Naive thymus-derived CD4-positive, alpha-beta T cell (primary cell): ENCODE measurements at regions not wholly inside any gene's neighbourhood (a gene's known extent, or its start where the extent isn't known, plus 50 kb on each side); places are given as distances from the start of the nearest gene placed in this dataset.

Experiments used
- ATAC-seq: fragments of 150-1000 bp; cut with Tn5 transposase; 2 replicates; pipeline ENCODE4 v1.10.0; 2021; ENCODE audit warnings: mild to moderate bottlenecking, moderate library complexity
- CTCF ChIA-PET: fragments of 350-600 bp; sonication (Branson Sonifier 250); formaldehyde crosslinking; loops from one replicate; lab custom pipeline; 2021; ENCODE audit warnings: antibody characterized with exemption; lab: Charles Lee
- POLR2A ChIA-PET: fragments of 350-600 bp; sonication (Branson Sonifier 250); formaldehyde crosslinking; loops from one replicate; lab custom pipeline; 2021; ENCODE audit warnings: antibody characterized with exemption, inconsistent platforms; lab: Charles Lee
- DNase-seq, 9 donors: peaks; one replicate each; pipeline versions ENCODE4 v3.0.0 to v3.0.0-alpha.2; 2020 to 2022; ENCODE audit warnings: mixed read lengths in 1 of 9
- H3K27ac ChIP-seq: one replicate; pipeline ENCODE4 v1.7.0; 2013; ENCODE audit warnings: mild to moderate bottlenecking, low read depth, low read length, moderate library complexity
- H3K27me3 ChIP-seq, 2 donors: one replicate each; pipeline ENCODE4 v1.7.0; 2013; ENCODE audit warnings: low read length in 2 of 2, mild to moderate bottlenecking in 2 of 2, moderate library complexity in 2 of 2; ENCODE audit not compliant: control insufficient read depth in 2 of 2, insufficient read depth in 2 of 2
- H3K36me3 ChIP-seq, 3 experiments: 1 replicate in 2 of 3; 2 replicates in 1 of 3; pipeline ENCODE4 v1.7.0; 2013; ENCODE audit warnings: low read length in 3 of 3, mild to moderate bottlenecking in 3 of 3, moderate library complexity in 1 of 3; ENCODE audit not compliant: insufficient read depth in 3 of 3, control insufficient read depth in 2 of 3
- H3K4me1 ChIP-seq, 2 donors: one replicate each; pipeline ENCODE4 v1.7.0; 2013; ENCODE audit warnings: low read length in 2 of 2, mild to moderate bottlenecking in 2 of 2, moderate library complexity in 1 of 2; ENCODE audit not compliant: control insufficient read depth in 2 of 2, insufficient read depth in 2 of 2
- H3K4me3 ChIP-seq: 2 replicates; pipeline ENCODE4 v1.7.0; 2013; ENCODE audit warnings: mild to moderate bottlenecking, low read length
- H3K9me3 ChIP-seq, 3 experiments: 1 replicate in 2 of 3; 2 replicates in 1 of 3; pipeline ENCODE4 v1.7.0; 2013; ENCODE audit warnings: low read length in 3 of 3; ENCODE audit not compliant: control insufficient read depth in 2 of 3
- H3K27ac Mint-ChIP-seq, 9 donors: one replicate each; pipeline ENCODE4 v1.8.0; 2020 to 2022; ENCODE audit warnings: mixed read lengths in 9 of 9, mild to moderate bottlenecking in 8 of 9, moderate library complexity in 5 of 9, inconsistent platforms in 2 of 9
- H3K27me3 Mint-ChIP-seq, 5 donors: one replicate each; pipeline ENCODE4 v1.8.0; 2021 to 2022; ENCODE audit warnings: mixed read lengths in 5 of 5, mild to moderate bottlenecking in 1 of 5
- H3K36me3 Mint-ChIP-seq, 5 donors: one replicate each; pipeline ENCODE4 v1.8.0; 2020 to 2022; ENCODE audit warnings: mixed read lengths in 5 of 5, mild to moderate bottlenecking in 3 of 5, inconsistent platforms in 1 of 5
- H3K4me1 Mint-ChIP-seq, 7 donors: one replicate each; pipeline ENCODE4 v1.8.0; 2020 to 2022; ENCODE audit warnings: mixed read lengths in 7 of 7, mild to moderate bottlenecking in 3 of 7, inconsistent platforms in 1 of 7
- H3K4me3 Mint-ChIP-seq, 10 donors: one replicate each; pipeline ENCODE4 v1.8.0; 2020 to 2022; ENCODE audit warnings: mild to moderate bottlenecking in 10 of 10, mixed read lengths in 10 of 10, moderate library complexity in 6 of 10, inconsistent platforms in 2 of 10
- H3K9me3 Mint-ChIP-seq, 11 donors: one replicate each; pipeline ENCODE4 v1.8.0; 2020 to 2022; ENCODE audit warnings: mixed read lengths in 11 of 11, mild to moderate bottlenecking in 4 of 11, inconsistent platforms in 1 of 11, moderate library complexity in 1 of 11
- intact Hi-C, 2 donors: fragments of 100-400 bp; cut with micrococcal nuclease; formaldehyde crosslinking; loops; one replicate each; pipeline ENCODE4 v1.15.1; 2023

DNA sequence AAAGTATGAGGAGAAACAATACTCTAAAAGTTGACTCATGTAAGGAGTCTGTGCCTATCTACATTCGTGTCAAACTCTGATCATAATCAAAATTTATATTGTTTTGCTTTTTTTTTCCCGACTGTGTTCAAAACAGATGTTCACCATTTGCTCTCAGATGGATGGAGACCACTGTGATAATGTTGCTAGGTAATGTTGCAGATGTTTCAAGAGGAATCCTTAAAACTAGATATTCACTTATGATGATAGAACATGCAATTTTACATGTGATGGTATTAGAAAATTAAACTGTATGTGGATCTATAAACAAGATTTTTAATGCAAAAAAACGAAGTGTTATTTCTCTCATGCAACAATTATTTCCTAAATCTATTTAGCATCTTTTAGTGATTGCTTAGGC lies 1080.1 kb downstream of the REEP3 start:
- ChIA-PET CTCF (no interaction called here), POLR2A (no interaction called here)
- intact Hi-C loops = no loop called here
- Histone ChIP-seq H3K36me3 (no peaks in the 10 kb centered on the region), H3K4me1 (no peaks in the 10 kb centered on the region), H3K27me3 (no peaks in the 10 kb centered on the region), H3K4me3 (no peak overlapping the region), H3K9me3 (no peaks in the 10 kb centered on the region), H3K27ac (no peak overlapping the region)
- Mint-ChIP-seq H3K4me3 (no peak overlapping the region), H3K9me3 (peaks cover 0 to 14% (median 0%) of the 10 kb centered on the region in 11 donors), H3K27ac (no peak overlapping the region), H3K4me1 (no peaks in the 10 kb centered on the region), H3K27me3 (no peaks in the 10 kb centered on the region), H3K36me3 (no peaks in the 10 kb centered on the region)
- no peak for DNase-seq
- ATAC-seq = no peak

DNA sequence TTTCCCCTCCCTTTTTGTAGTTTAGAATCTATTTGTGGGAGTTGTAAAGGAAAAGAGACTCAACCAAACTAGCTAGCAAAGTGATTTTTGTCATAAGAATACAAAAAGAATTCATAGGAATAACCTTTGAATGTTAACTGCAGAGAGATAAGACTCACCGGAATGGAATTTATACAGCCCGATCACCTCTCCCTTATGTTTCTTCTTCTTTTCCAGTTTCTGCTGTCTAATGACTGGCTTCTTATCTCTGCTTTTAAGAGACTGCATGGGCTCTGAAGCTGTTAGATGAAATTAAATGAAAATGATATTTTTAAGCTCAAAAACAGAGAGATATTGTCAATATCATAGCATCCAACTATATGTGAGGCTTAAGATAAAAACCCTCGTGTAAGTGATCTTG lies 1095.9 kb downstream of the REEP3 start:
- peaks cover 0 to 15% (median 0%) of the 10 kb centered on the region in 11 donors for H3K9me3 Mint-ChIP-seq
- no peak overlapping the region for H3K27ac Mint-ChIP-seq
- DNase-seq (no peak), ATAC-seq (no peak)
- Histone ChIP-seq H3K9me3 (no peaks in the 10 kb centered on the region), H3K27ac (no peak overlapping the region), H3K4me1 (no peaks in the 10 kb centered on the region), H3K4me3 (no peak overlapping the region), H3K27me3 (no peaks in the 10 kb centered on the region), H3K36me3 (no peaks in the 10 kb centered on the region)
- POLR2A ChIA-PET = no interaction called here
- no peak overlapping the region for H3K4me3 Mint-ChIP-seq
- intact Hi-C loops = no loop called here
- no peaks in the 10 kb centered on the region for H3K36me3 Mint-ChIP-seq
- no peaks in the 10 kb centered on the region for H3K27me3 Mint-ChIP-seq
- no peaks in the 10 kb centered on the region for H3K4me1 Mint-ChIP-seq
- CTCF ChIA-PET = no interaction called here

DNA sequence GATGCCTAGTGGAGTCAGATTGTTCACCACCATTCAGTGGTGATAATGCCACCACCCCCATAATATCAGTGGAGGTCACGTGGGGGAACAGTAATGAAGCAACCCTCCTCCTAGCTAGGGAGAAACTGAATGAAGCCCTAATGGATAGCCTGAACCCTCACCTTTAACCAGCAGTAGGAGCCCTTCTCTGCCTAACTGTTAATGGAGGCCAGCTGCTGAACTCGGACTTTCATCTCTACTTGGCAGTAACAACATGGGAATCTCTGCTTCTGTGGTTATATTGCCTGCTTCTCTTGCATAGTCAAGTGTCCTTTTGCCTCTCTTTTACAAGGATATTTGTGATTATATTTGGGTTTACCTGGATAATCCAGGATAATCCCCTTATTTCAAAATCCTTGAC lies 1097.9 kb downstream of the REEP3 start:
- DNase-seq (no peak), ATAC-seq (no peak)
- POLR2A ChIA-PET = no interaction called here
- H3K9me3 ChIP-seq = no peaks in the 10 kb centered on the region
- intact Hi-C loops = no loop called here
- H3K9me3 Mint-ChIP-seq = peaks cover 0 to 15% (median 0%) of the 10 kb centered on the region in 11 donors
- no peak overlapping the region for H3K27ac ChIP-seq
- H3K27me3 Mint-ChIP-seq = no peaks in the 10 kb centered on the region
- no peaks in the 10 kb centered on the region for H3K4me1 Mint-ChIP-seq
- no peak overlapping the region for H3K27ac Mint-ChIP-seq
- no peaks in the 10 kb centered on the region for H3K27me3 ChIP-seq
- no peaks in the 10 kb centered on the region for H3K36me3 Mint-ChIP-seq
- CTCF ChIA-PET = no interaction called here
- no peak overlapping the region for H3K4me3 ChIP-seq
- H3K4me3 Mint-ChIP-seq = no peak overlapping the region
- H3K36me3 ChIP-seq = no peaks in the 10 kb centered on the region
- H3K4me1 ChIP-seq = no peaks in the 10 kb centered on the region

DNA sequence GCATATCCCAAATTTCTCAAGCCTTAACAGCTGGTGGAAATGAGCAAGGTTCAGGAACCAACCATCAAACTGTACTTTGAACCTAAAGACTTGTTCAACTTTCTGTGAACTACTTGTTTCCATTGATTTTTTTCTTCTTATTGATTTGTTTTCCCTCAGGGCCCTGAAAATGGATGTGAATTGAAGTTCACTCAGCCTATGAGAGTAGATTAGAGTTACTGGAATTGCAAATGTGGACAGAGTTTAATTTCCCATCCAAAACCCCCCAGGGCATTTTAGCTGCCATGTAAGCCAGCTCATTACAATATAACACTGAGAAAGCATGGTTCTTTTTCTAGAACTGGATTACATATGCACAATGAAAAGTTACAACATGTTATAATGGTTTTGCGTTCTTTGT lies 1105.7 kb downstream of the REEP3 start:
- POLR2A ChIA-PET = no interaction called here
- CTCF ChIA-PET = no interaction called here
- intact Hi-C loops = no loop called here

DNA sequence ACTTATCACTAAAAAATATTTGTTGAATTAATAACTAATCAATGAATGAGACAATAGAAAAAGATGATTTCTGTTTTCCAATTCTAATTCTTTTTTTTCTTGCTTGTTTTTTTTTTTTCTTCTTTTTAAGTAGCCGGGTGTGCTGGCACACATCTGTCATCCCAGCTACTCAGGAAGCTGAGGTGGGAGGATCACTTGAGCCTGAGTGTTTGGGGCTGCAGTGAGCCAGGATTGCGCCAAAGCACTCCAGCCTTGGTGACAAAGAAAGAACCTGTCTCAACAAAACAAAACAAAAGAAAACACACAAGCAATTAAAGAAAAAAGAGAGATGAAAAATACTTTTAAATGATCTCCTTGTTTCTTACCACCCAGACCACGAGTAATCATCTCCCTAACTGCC lies 1109.3 kb downstream of the REEP3 start:
- Mint-ChIP-seq H3K4me1 (no peaks in the 10 kb centered on the region), H3K36me3 (no peaks in the 10 kb centered on the region), H3K9me3 (peaks cover 0 to 23% (median 3%) of the 10 kb centered on the region in 11 donors), H3K4me3 (no peak overlapping the region), H3K27ac (no peak overlapping the region), H3K27me3 (no peaks in the 10 kb centered on the region)
- no peak overlapping the region for H3K4me3 ChIP-seq
- H3K27me3 ChIP-seq = no peaks in the 10 kb centered on the region
- no peak for DNase-seq
- ChIA-PET POLR2A (no interaction called here), CTCF (no interaction called here)
- no peaks in the 10 kb centered on the region for H3K4me1 ChIP-seq
- no peak overlapping the region for H3K27ac ChIP-seq
- intact Hi-C loops = no loop called here
- no peaks in the 10 kb centered on the region for H3K36me3 ChIP-seq
- ATAC-seq = no peak
- H3K9me3 ChIP-seq = no peaks in the 10 kb centered on the region

More for the DNA sequence above, 1105.7 kb downstream of the REEP3 start:
- no peak for DNase-seq
- H3K27ac ChIP-seq = no peak overlapping the region
- no peak for ATAC-seq
- H3K4me3 ChIP-seq = no peak overlapping the region
- H3K4me1 ChIP-seq = no peaks in the 10 kb centered on the region
- H3K9me3 ChIP-seq = no peaks in the 10 kb centered on the region
- Mint-ChIP-seq H3K27me3 (no peaks in the 10 kb centered on the region), H3K4me3 (no peak overlapping the region), H3K27ac (no peak overlapping the region), H3K4me1 (no peaks in the 10 kb centered on the region), H3K36me3 (no peaks in the 10 kb centered on the region), H3K9me3 (peaks cover 0 to 23% (median 3%) of the 10 kb centered on the region in 11 donors)
- H3K27me3 ChIP-seq = no peaks in the 10 kb centered on the region
- no peaks in the 10 kb centered on the region for H3K36me3 ChIP-seq

DNA sequence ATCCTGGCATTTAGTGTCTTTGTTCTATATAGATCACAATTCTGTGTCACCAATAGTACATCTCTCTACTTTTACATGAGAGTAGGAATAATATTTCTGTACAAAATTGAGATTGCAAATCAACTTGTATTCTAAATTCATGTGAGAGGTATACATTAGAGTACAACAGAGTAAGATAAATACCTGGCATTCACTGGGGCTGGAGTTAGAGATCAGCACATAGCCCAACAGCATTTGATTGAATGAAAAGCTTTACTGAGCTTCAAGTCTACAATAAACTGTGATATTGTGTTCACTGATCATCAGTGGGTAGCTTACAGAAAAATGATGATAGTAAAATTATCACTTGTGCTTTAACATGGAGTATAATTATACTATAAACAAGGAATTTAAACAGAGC lies 1114.7 kb downstream of the REEP3 start:
- ChIA-PET POLR2A (no interaction called here), CTCF (interaction anchor here (0.7 kb wide), 1 partner anchor 316 kb away, joined by 4 read pairs; no protein-coding TSS in a partner anchor)
- H3K4me1 ChIP-seq = no peaks in the 10 kb centered on the region
- H3K36me3 ChIP-seq = no peaks in the 10 kb centered on the region
- H3K4me3 Mint-ChIP-seq = no peak overlapping the region
- H3K9me3 ChIP-seq = no peaks in the 10 kb centered on the region
- no peak overlapping the region for H3K27ac ChIP-seq
- peaks cover 0 to 9% (median 0%) of the 10 kb centered on the region in 11 donors for H3K9me3 Mint-ChIP-seq
- ATAC-seq (no peak), DNase-seq (no peak)
- no peaks in the 10 kb centered on the region for H3K36me3 Mint-ChIP-seq
- no peaks in the 10 kb centered on the region for H3K27me3 ChIP-seq
- H3K27me3 Mint-ChIP-seq = no peaks in the 10 kb centered on the region
- H3K27ac Mint-ChIP-seq = no peak overlapping the region
- H3K4me1 Mint-ChIP-seq = no peaks in the 10 kb centered on the region
- intact Hi-C loops = no loop called here
- no peak overlapping the region for H3K4me3 ChIP-seq

DNA sequence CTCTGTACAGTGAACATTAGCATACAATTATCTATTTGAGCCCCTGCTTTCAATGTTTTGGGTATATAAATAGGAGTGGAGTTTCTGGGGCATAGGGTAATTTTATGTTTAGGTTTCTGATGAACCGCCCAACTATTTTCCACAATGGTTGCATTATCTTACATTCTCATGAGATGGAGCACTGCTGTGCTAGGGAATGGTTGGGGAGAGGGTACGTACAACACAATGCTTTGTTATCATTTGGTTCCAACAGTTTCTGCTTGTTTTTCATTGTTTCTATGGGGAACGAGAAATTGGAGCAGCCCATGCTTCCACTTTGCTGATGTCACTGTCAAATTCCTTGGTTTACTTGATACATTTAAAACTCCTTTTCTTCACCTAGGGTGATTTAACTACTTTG lies 1115.3 kb downstream of the REEP3 start:
- ChIA-PET POLR2A (no interaction called here), CTCF (no interaction called here)
- Histone ChIP-seq H3K36me3 (no peaks in the 10 kb centered on the region), H3K9me3 (no peaks in the 10 kb centered on the region), H3K27me3 (no peaks in the 10 kb centered on the region), H3K27ac (no peak overlapping the region), H3K4me3 (no peak overlapping the region), H3K4me1 (no peaks in the 10 kb centered on the region)
- no peak for DNase-seq
- H3K4me1 Mint-ChIP-seq = no peaks in the 10 kb centered on the region
- no peaks in the 10 kb centered on the region for H3K36me3 Mint-ChIP-seq
- intact Hi-C loops = no loop called here
- no peak for ATAC-seq
- no peak overlapping the region for H3K4me3 Mint-ChIP-seq
- no peaks in the 10 kb centered on the region for H3K27me3 Mint-ChIP-seq
- no peak overlapping the region for H3K27ac Mint-ChIP-seq
- H3K9me3 Mint-ChIP-seq = peaks cover 0 to 3% (median 0%) of the 10 kb centered on the region in 11 donors
